ENCODE measurements at regions not wholly inside any gene's neighbourhood (a gene's known extent, or its start where the extent isn't known, plus 50 kb on each side); places are given as distances from the start of the nearest gene placed in this dataset.

GRCh38 chr11:114779189-114779588 is 100.9 kb downstream of the NXPE2 start:
- TF ChIP-seq, protein P1, sequence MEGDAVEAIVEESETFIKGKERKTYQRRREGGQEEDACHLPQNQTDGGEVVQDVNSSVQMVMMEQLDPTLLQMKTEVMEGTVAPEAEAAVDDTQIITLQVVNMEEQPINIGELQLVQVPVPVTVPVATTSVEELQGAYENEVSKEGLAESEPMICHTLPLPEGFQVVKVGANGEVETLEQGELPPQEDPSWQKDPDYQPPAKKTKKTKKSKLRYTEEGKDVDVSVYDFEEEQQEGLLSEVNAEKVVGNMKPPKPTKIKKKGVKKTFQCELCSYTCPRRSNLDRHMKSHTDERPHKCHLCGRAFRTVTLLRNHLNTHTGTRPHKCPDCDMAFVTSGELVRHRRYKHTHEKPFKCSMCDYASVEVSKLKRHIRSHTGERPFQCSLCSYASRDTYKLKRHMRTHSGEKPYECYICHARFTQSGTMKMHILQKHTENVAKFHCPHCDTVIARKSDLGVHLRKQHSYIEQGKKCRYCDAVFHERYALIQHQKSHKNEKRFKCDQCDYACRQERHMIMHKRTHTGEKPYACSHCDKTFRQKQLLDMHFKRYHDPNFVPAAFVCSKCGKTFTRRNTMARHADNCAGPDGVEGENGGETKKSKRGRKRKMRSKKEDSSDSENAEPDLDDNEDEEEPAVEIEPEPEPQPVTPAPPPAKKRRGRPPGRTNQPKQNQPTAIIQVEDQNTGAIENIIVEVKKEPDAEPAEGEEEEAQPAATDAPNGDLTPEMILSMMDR (conservative IDR thresholded peaks at IDR 0.05 in 1 of 2, IDR thresholded peaks at IDR 0.05 in 1 of 2; ENCODE audit: low read depth in 1 of 2, low read length in 2 of 2): no peak
- no peak for TF ChIP-seq EZH2 (IDR thresholded peaks at IDR 0.05; ENCODE audit: low read length, missing control alignments)
